ENCODE measurements at regions not wholly inside any gene's neighbourhood (a gene's known extent, or its start where the extent isn't known, plus 50 kb on each side); places are given as distances from the start of the nearest gene placed in this dataset.

DNA sequence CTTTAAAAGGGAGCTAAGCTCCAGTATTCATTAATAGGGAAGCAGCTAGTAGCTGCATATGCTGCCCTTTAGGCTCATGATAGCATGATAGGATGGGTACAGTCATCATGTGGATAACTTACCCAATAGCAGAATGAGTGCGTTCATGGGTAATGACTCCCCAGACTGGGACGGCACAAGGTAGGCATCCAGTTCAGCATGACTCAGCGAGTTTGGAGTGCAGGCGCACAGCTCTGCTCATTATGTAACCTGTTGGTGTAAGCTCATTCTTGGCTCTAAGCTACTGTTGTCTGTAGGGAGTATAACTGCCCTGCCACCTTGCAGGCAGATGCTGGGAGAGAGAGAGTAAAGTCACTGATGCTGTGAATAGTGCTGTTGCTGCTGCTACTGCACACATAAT lies 209.2 kb upstream of the SYT4 start:
- no peak overlapping the region for H3K4me3 ChIP-seq (ENCODE audit: low read length)

DNA sequence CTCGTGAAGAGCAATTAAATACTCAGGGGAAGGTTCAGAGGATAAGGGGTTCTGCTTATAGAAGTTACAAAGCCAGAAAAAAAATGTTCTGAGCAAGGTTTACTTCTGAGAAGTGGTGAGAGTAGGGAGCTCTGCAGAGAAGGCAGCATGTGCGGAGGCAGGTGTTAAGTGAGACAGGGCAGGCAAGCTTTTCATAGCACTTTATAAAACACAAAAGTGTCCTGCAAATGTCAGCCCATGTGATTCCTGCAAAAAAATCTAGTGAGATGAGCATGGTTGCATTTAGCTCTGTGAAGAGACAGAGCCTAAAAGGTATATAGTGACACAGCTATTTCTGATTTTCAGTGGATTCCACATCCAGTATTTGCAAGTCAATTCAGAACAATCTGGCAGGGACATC lies 223.8 kb upstream of the SYT4 start:
- Histone ChIP-seq H3K4me1 (ENCODE audit: insufficient read depth, low read length) (no peaks in the 10 kb centered on the region), H2AFZ (ENCODE audit: low read depth, low read length) (no peak overlapping the region), H3K9me3 (ENCODE audit: low read length) (no peaks in the 10 kb centered on the region), H3K4me3 (ENCODE audit: low read length) (no peak overlapping the region), H3K36me3 (ENCODE audit: insufficient read depth, low read length) (no peaks in the 10 kb centered on the region), H3K27me3 (ENCODE audit: insufficient read depth, low read length) (no peaks in the 10 kb centered on the region)

More for the DNA sequence above, 209.2 kb upstream of the SYT4 start:
- H2AFZ ChIP-seq (ENCODE audit: low read depth, low read length) = no peak overlapping the region
- no peaks in the 10 kb centered on the region for H3K36me3 ChIP-seq (ENCODE audit: insufficient read depth, low read length)
- no peaks in the 10 kb centered on the region for H3K4me1 ChIP-seq (ENCODE audit: insufficient read depth, low read length)
- H3K9me3 ChIP-seq (ENCODE audit: low read length) = peaks cover 6% of the 10 kb centered on the region
- H3K27me3 ChIP-seq (ENCODE audit: insufficient read depth, low read length) = no peaks in the 10 kb centered on the region

DNA sequence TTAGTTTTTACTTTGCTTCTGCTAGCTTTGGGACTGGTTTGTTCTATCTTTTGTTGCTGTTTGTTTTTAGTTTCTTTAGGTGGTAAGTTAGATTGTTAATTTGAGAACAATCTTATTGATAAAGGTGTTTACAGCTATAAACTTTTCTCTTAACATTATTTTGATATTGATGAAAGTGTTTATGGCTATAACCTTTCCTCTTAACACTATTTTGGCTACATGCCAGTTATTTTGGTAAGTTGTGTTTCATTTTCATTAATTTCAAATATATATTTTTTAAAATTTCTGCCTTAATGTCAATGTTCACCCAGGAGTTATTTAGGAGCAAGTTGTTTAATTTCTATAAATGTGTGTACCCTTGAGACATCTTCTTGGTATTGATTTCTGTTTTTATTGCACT lies 229.6 kb upstream of the SYT4 start:
- Histone ChIP-seq H3K9me3 (ENCODE audit: low read length) (peaks cover 7% of the 10 kb centered on the region), H2AFZ (ENCODE audit: low read depth, low read length) (no peak overlapping the region), H3K4me3 (ENCODE audit: low read length) (no peak overlapping the region), H3K36me3 (ENCODE audit: insufficient read depth, low read length) (no peaks in the 10 kb centered on the region), H3K27me3 (ENCODE audit: insufficient read depth, low read length) (no peaks in the 10 kb centered on the region), H3K4me1 (ENCODE audit: insufficient read depth, low read length) (no peaks in the 10 kb centered on the region)

DNA sequence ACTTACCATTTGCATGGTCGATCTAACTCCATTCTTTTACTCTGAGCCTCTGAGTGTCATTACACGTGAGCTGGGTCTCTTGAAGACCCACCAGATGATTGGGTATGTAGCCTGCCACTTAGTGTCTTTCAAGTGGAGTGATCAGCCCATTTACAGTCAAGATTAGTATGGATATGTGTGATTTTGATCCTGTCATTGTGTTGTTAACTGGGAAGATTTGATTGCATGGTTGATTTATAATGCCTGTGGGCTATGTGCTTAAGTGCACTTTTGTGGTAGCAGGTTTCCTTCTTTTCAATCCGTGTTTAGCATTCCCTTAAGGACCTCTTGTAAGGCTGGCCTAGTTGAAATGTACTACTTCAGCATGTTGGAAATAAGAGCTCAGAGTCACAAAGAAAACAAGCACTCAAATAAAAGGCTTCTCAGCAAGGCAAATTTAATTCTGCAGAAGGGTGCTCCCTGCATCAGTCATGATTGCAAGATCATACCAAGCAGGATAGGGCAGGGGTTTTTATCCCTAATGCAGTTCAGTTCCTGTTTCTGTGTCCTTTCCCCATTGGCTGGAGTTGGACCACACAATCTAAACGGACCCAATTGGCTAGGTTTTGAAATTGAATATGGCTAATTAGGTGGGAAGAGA lies 230.7 kb upstream of the SYT4 start:
- Histone ChIP-seq H2AFZ (ENCODE audit: low read depth, low read length) (no peak overlapping the region), H3K27me3 (ENCODE audit: insufficient read depth, low read length) (no peaks in the 10 kb centered on the region), H3K36me3 (ENCODE audit: insufficient read depth, low read length) (no peaks in the 10 kb centered on the region), H3K4me3 (ENCODE audit: low read length) (no peak overlapping the region), H3K4me1 (ENCODE audit: insufficient read depth, low read length) (no peaks in the 10 kb centered on the region), H3K9me3 (ENCODE audit: low read length) (peaks cover 7% of the 10 kb centered on the region)

DNA sequence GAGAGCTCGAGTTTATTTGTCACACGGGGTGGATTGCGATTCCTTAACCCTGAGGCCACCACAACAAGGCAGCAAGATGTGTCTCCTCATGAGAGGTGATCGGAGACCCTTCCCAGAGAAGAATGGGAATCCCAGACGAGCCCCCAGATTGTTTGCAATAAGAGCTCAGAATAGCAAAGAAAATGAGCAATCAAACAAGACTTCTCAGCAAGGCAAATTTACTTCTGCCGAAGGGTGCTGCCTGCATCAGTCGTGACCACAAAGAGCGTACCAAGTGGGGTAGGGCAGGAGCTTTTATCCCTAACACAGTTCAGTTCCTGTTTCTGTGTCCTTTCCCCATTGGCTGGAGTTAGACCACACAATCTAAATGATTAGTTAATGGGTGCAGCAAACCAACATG lies 237.5 kb upstream of the SYT4 start:
- no peaks in the 10 kb centered on the region for H3K9me3 ChIP-seq (ENCODE audit: low read length)
- no peaks in the 10 kb centered on the region for H3K36me3 ChIP-seq (ENCODE audit: insufficient read depth, low read length)
- H3K4me1 ChIP-seq (ENCODE audit: insufficient read depth, low read length) = no peaks in the 10 kb centered on the region
- H2AFZ ChIP-seq (ENCODE audit: low read depth, low read length) = no peak overlapping the region
- H3K4me3 ChIP-seq (ENCODE audit: low read length) = no peak overlapping the region
- no peaks in the 10 kb centered on the region for H3K27me3 ChIP-seq (ENCODE audit: insufficient read depth, low read length)

DNA sequence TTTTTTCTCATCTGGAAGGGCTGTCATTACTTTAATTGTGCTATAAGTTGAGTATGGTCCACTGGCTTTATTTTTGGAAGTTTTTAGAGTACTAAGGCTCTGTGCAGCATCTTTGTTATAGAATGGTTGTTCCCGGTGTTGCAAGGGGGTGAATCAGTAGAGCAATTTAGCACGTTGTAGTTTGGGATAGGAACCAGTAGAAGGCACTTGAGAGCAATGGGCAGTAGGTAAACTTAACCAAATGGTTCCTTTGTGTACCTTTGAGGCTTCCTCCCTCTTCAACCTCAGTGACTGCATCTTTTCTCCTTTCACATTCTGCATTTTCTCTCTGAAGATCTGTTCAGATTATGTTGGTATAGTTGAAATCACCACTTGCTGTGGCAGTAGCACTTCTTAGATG lies 238.2 kb upstream of the SYT4 start:
- H3K36me3 ChIP-seq (ENCODE audit: insufficient read depth, low read length) = no peaks in the 10 kb centered on the region
- no peaks in the 10 kb centered on the region for H3K27me3 ChIP-seq (ENCODE audit: insufficient read depth, low read length)
- no peak overlapping the region for H3K4me3 ChIP-seq (ENCODE audit: low read length)
- H3K9me3 ChIP-seq (ENCODE audit: low read length) = no peaks in the 10 kb centered on the region
- no peak overlapping the region for H2AFZ ChIP-seq (ENCODE audit: low read depth, low read length)
- no peaks in the 10 kb centered on the region for H3K4me1 ChIP-seq (ENCODE audit: insufficient read depth, low read length)

DNA sequence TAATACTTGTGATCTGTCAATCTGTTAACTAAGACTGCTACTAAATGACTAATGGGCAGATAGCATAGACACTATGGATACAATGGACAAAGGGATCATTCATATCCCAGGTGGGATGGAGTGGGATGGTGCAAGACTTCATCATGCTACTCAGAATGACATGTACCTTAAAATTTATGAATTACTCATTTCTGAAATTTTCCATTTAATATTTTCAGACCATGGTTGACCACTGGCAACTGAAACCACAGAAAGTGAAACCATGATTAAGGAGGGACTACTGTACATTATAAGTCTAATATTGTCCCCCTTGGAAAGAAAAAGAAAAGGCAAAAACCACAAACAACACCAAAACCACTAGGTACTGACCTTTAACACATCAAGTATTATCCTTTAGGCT lies 247.0 kb upstream of the SYT4 start:
- Histone ChIP-seq H2AFZ (ENCODE audit: low read depth, low read length) (no peak overlapping the region), H3K4me1 (ENCODE audit: insufficient read depth, low read length) (peaks cover 2% of the 10 kb centered on the region), H3K9me3 (ENCODE audit: low read length) (no peaks in the 10 kb centered on the region)

DNA sequence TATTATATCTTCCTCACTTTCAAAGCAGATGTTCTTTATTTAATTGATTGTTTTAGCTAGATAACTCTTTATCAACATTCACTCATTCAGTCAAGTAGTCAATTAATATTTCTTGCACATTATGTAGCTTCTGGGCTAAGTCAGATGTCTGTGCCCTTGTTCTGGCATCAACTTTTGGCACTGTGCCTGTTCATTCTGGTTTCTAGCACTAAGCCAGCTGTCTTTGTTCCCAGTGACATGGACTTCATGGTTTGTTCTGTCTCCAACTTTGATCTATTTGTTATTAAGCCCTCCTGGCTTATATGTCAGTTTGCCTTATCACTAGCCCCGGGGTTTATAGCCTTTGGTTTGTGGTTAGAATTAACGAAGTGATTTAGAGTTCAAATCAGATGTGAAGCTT lies 247.9 kb upstream of the SYT4 start:
- H3K27me3 ChIP-seq (ENCODE audit: insufficient read depth, low read length) = no peaks in the 10 kb centered on the region
- H3K4me1 ChIP-seq (ENCODE audit: insufficient read depth, low read length) = peaks cover 2% of the 10 kb centered on the region
- no peaks in the 10 kb centered on the region for H3K9me3 ChIP-seq (ENCODE audit: low read length)
- no peak overlapping the region for H2AFZ ChIP-seq (ENCODE audit: low read depth, low read length)
- H3K4me3 ChIP-seq (ENCODE audit: low read length) = no peak overlapping the region
- H3K36me3 ChIP-seq (ENCODE audit: insufficient read depth, low read length) = no peaks in the 10 kb centered on the region

More for the DNA sequence above, 247.0 kb upstream of the SYT4 start:
- no peak overlapping the region for H3K4me3 ChIP-seq (ENCODE audit: low read length)
- H3K27me3 ChIP-seq (ENCODE audit: insufficient read depth, low read length) = no peaks in the 10 kb centered on the region
- H3K36me3 ChIP-seq (ENCODE audit: insufficient read depth, low read length) = no peaks in the 10 kb centered on the region

DNA sequence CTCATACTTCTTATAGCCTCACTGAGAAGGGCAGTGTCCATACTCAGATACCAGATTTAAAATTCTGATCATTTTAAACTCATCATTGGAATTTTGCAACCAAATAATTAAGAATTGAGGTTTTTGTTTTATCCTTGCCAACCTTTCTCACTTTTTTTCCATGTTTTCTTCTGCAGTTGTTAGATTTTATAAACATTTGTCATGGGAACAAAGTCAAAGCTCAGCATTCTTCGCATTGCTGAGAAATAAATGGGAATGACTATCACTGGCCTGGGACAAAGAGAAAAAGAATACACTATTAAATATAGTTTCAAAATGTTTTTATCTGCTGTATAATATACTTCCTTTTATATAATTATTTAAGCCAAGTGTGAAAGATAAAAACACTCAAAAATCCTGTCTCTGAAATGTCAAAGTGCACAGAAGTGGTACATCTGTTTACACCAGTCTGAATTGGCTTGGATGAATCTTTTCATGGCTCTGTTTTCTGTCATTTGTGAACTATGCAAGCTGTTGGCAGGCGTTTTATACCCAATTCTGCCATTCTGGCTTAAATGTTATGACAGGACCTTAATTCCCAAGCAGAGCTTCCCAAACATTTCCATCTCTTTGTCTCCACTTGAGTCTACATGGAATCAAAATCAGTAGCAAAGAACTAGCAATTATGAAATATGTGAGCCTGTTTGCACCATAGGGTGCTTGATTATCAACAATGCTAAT lies 249.3 kb upstream of the SYT4 start:
- no peak overlapping the region for H2AFZ ChIP-seq (ENCODE audit: low read depth, low read length)
- no peaks in the 10 kb centered on the region for H3K9me3 ChIP-seq (ENCODE audit: low read length)
- H3K36me3 ChIP-seq (ENCODE audit: insufficient read depth, low read length) = no peaks in the 10 kb centered on the region
- H3K4me1 ChIP-seq (ENCODE audit: insufficient read depth, low read length) = peaks cover 2% of the 10 kb centered on the region
- no peak overlapping the region for H3K4me3 ChIP-seq (ENCODE audit: low read length)
- H3K27me3 ChIP-seq (ENCODE audit: insufficient read depth, low read length) = no peaks in the 10 kb centered on the region

DNA sequence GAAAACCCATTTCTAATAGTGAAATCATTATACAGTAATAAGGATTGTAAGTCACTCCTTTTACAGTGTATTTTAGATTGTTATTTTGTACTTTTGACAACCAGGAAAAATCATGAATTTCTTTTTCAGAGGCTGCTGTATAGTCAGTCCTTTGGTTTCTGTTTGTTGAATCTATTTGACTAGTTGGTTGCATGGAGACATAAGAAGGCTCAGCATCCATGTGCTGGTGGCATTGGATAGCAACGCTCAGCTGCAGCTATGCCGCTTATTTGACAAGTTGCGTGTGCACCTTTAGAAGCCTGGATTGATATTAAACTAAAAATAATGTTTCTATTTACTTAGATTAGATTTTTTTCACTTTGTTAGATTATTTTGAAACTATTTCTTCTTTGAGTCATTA lies 254.1 kb upstream of the SYT4 start:
- no peak overlapping the region for H2AFZ ChIP-seq (ENCODE audit: low read depth, low read length)
- H3K36me3 ChIP-seq (ENCODE audit: insufficient read depth, low read length) = no peaks in the 10 kb centered on the region
- H3K9me3 ChIP-seq (ENCODE audit: low read length) = no peaks in the 10 kb centered on the region
- no peak overlapping the region for H3K4me3 ChIP-seq (ENCODE audit: low read length)
- H3K4me1 ChIP-seq (ENCODE audit: insufficient read depth, low read length) = peaks cover 2% of the 10 kb centered on the region
- peaks cover 2% of the 10 kb centered on the region for H3K27me3 ChIP-seq (ENCODE audit: insufficient read depth, low read length)

DNA sequence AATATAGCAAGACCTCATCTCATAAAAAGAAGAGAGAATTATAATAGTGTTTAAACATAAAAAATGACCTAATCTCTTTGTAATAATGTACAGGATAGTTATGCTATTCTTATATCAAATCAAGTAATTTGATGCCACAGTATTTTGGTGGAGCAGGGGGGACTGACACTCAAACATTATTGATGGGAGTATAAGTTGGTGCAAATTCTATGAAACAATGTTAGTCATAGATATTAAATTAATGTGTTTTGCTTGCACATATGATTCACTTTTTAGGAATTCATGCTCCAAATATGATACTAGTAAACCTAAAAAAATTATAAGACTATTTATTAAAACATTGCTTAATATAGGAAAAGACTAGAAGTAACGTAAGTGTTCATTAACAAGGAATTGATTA lies 256.1 kb upstream of the SYT4 start:
- H3K27me3 ChIP-seq (ENCODE audit: insufficient read depth, low read length) = peaks cover 2% of the 10 kb centered on the region
- H2AFZ ChIP-seq (ENCODE audit: low read depth, low read length) = no peak overlapping the region
- no peaks in the 10 kb centered on the region for H3K36me3 ChIP-seq (ENCODE audit: insufficient read depth, low read length)
- no peak overlapping the region for H3K4me3 ChIP-seq (ENCODE audit: low read length)
- no peaks in the 10 kb centered on the region for H3K4me1 ChIP-seq (ENCODE audit: insufficient read depth, low read length)
- H3K9me3 ChIP-seq (ENCODE audit: low read length) = no peaks in the 10 kb centered on the region

DNA sequence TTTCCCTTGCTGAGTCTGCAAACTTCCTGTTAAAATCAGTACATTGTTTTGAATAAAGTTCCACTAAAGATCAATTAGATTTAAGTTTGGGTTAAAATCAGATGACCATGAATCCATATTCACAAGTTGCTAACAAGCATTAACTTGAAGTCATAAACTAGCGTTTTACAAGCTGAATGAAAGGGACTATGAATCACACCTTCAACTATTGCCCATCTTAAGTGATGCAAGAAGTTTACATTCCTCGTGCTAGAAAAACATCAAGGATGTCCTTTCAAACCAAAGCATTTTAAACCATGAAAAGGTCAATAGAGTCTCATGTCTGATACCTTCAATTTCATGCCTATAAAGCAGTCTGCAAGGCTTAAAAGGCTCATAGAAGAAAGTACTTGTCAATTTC lies 257.2 kb upstream of the SYT4 start:
- H3K27me3 ChIP-seq (ENCODE audit: insufficient read depth, low read length) = peaks cover 2% of the 10 kb centered on the region
- no peaks in the 10 kb centered on the region for H3K36me3 ChIP-seq (ENCODE audit: insufficient read depth, low read length)

DNA sequence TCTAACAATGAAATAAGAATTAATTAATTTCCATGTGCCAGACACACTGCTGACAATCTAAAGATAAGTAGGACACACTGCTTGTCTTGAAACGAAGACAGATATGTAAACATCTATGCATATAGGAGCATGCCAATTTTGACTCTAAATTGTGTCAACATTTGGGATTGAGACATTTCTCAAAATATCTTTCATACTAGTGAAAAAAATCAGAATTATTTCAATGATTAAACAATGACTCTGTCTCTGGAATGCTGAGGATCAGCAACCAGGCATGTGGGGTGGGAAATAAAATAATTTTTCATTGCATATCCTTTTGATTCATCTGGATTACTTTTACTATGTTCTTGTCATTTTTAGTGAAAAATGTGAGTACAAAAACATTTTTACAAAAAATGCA lies 262.6 kb upstream of the SYT4 start:
- Histone ChIP-seq H2AFZ (ENCODE audit: low read depth, low read length) (no peak overlapping the region), H3K4me3 (ENCODE audit: low read length) (no peak overlapping the region), H3K9me3 (ENCODE audit: low read length) (no peaks in the 10 kb centered on the region), H3K36me3 (ENCODE audit: insufficient read depth, low read length) (no peaks in the 10 kb centered on the region), H3K27me3 (ENCODE audit: insufficient read depth, low read length) (peaks cover 7% of the 10 kb centered on the region), H3K4me1 (ENCODE audit: insufficient read depth, low read length) (no peaks in the 10 kb centered on the region)

More for the DNA sequence above, 257.2 kb upstream of the SYT4 start:
- H3K9me3 ChIP-seq (ENCODE audit: low read length) = no peaks in the 10 kb centered on the region
- H3K4me3 ChIP-seq (ENCODE audit: low read length) = no peak overlapping the region
- no peaks in the 10 kb centered on the region for H3K4me1 ChIP-seq (ENCODE audit: insufficient read depth, low read length)
- no peak overlapping the region for H2AFZ ChIP-seq (ENCODE audit: low read depth, low read length)

DNA sequence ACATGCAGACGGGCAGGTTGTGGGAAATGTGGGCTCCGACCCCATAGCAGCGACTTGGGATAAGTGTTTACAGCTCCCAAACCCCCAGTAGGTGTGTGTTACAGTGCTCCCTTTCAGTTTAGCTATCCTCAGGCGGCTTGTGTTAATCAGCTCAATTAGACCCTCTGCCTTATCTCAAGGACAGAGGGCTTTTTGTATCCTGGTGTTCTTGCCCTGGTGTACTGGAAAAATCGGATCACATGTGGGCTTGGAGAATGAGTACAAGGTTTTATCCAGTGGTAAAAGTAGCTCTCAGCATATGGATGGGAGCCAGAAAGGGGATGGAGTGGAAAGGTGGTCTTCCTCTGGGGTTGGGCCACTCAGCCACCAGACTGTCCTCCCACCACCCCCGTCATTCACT lies 264.7 kb upstream of the SYT4 start:
- Histone ChIP-seq H3K36me3 (ENCODE audit: insufficient read depth, low read length) (no peaks in the 10 kb centered on the region), H3K4me1 (ENCODE audit: insufficient read depth, low read length) (no peaks in the 10 kb centered on the region)

More for the DNA sequence above, 264.7 kb upstream of the SYT4 start:
- Histone ChIP-seq H3K4me3 (ENCODE audit: low read length) (no peak overlapping the region), H3K27me3 (ENCODE audit: insufficient read depth, low read length) (peaks cover 5% of the 10 kb centered on the region), H3K9me3 (ENCODE audit: low read length) (no peaks in the 10 kb centered on the region), H2AFZ (ENCODE audit: low read depth, low read length) (no peak overlapping the region)
